Mucosa of stomach (tissue), 1 donor: ENCODE measurements at regions not wholly inside any gene's neighbourhood (a gene's known extent, or its start where the extent isn't known, plus 50 kb on each side); places are given as distances from the start of the nearest gene placed in this dataset.

ENCODE experiments used
- H3K27me3 ChIP-seq: one replicate; pipeline ENCODE4 v1.7.0; 2013; ENCODE audit warnings: mild to moderate bottlenecking, low read length; ENCODE audit not compliant: control insufficient read depth, insufficient read depth
- H3K36me3 ChIP-seq: one replicate; pipeline ENCODE4 v1.7.0; 2013; ENCODE audit warnings: low read length; ENCODE audit not compliant: control insufficient read depth, insufficient read depth
- H3K4me1 ChIP-seq: one replicate; pipeline ENCODE4 v1.7.0; 2013; ENCODE audit warnings: mild to moderate bottlenecking, low read length; ENCODE audit not compliant: control insufficient read depth, insufficient read depth
- H3K4me3 ChIP-seq: one replicate; pipeline ENCODE4 v1.7.0; 2013; ENCODE audit warnings: low read length
- H3K9ac ChIP-seq: one replicate; pipeline ENCODE4 v1.7.0; 2013; ENCODE audit warnings: mild to moderate bottlenecking, low read length, moderate library complexity
- H3K9me3 ChIP-seq: one replicate; pipeline ENCODE4 v1.7.0; 2013; ENCODE audit warnings: mild to moderate bottlenecking, low read length, moderate library complexity; ENCODE audit not compliant: control insufficient read depth
- donor health status: Pancreatic carcinoma.

DNA sequence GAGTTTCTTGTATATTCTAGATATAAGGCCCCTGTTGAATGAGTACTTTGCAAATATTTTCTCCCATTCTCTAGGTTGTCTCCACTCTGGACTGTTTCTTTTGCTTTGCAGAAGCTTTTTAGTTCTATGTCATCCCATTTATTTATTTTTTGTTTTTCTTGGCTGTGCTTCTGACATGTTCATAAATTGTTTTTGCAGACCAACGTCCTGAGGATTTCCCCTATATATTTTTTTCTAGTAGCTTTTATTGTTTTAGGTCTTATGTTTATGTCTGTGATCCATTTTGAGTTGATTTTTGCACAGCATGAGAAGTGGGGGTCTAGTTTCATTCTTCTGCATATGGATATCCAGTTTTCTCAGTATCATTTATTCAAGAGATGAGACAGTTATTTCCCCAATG is 70.4 kb upstream of the BTG1 start:
- H3K9me3 ChIP-seq = no peaks in the 10 kb centered on the region

GRCh38 chr12:92215358-92215757 is 69.7 kb upstream of the BTG1 start:
- H3K9me3 ChIP-seq = no peaks in the 10 kb centered on the region
- H3K9ac ChIP-seq = no peak overlapping the region
- no peak overlapping the region for H3K4me3 ChIP-seq
- H3K36me3 ChIP-seq = no peaks in the 10 kb centered on the region
- peaks cover 9% of the 10 kb centered on the region for H3K4me1 ChIP-seq
- H3K27me3 ChIP-seq = no peaks in the 10 kb centered on the region

More for the DNA sequence above, 70.4 kb upstream of the BTG1 start:
- Histone ChIP-seq H3K27me3 (no peaks in the 10 kb centered on the region), H3K4me3 (no peak overlapping the region), H3K36me3 (no peaks in the 10 kb centered on the region), H3K9ac (no peak overlapping the region), H3K4me1 (peaks cover 9% of the 10 kb centered on the region)

- Histone ChIP-seq H3K9me3 (no peaks in the 10 kb centered on the region), H3K9ac (no peak overlapping the region), H3K36me3 (no peaks in the 10 kb centered on the region), H3K4me3 (no peak overlapping the region), H3K4me1 (peaks cover 7% of the 10 kb centered on the region), H3K27me3 (no peaks in the 10 kb centered on the region)
These were observed 67.5 kb upstream of the BTG1 start for GRCh38 chr12:92213166-92213565.

GRCh38 chr12:92210071-92210470 is 64.4 kb upstream of the BTG1 start:
- H3K9ac ChIP-seq = no peak overlapping the region
- no peaks in the 10 kb centered on the region for H3K27me3 ChIP-seq

GRCh38 chr12:92208613-92209121 is 63.0 kb upstream of the BTG1 start:
- H3K27me3 ChIP-seq = no peaks in the 10 kb centered on the region
- no peaks in the 10 kb centered on the region for H3K36me3 ChIP-seq
- no peak overlapping the region for H3K9ac ChIP-seq
- H3K4me1 ChIP-seq = peaks cover 9% of the 10 kb centered on the region
- H3K4me3 ChIP-seq = no peak overlapping the region
- H3K9me3 ChIP-seq = no peaks in the 10 kb centered on the region

More at GRCh38 chr12:92210071-92210470, 64.4 kb upstream of the BTG1 start:
- peaks cover 9% of the 10 kb centered on the region for H3K4me1 ChIP-seq
- no peaks in the 10 kb centered on the region for H3K36me3 ChIP-seq
- no peak overlapping the region for H3K4me3 ChIP-seq
- H3K9me3 ChIP-seq = no peaks in the 10 kb centered on the region

- H3K9ac ChIP-seq = no peak overlapping the region
- H3K9me3 ChIP-seq = no peaks in the 10 kb centered on the region
- H3K27me3 ChIP-seq = no peaks in the 10 kb centered on the region
- peaks cover 9% of the 10 kb centered on the region for H3K4me1 ChIP-seq
- H3K4me3 ChIP-seq = no peak overlapping the region
- H3K36me3 ChIP-seq = no peaks in the 10 kb centered on the region
These were observed 61.0 kb upstream of the BTG1 start for GRCh38 chr12:92206596-92206995.

- no peak overlapping the region for H3K9ac ChIP-seq
- H3K36me3 ChIP-seq = no peaks in the 10 kb centered on the region
- H3K4me3 ChIP-seq = no peak overlapping the region
- H3K4me1 ChIP-seq = peaks cover 9% of the 10 kb centered on the region
- no peaks in the 10 kb centered on the region for H3K27me3 ChIP-seq
- H3K9me3 ChIP-seq = no peaks in the 10 kb centered on the region
These were observed 60.4 kb upstream of the BTG1 start for GRCh38 chr12:92206011-92206410.

GRCh38 chr12:92199819-92200576 is 54.4 kb upstream of the BTG1 start:
- Histone ChIP-seq H3K9me3 (no peaks in the 10 kb centered on the region), H3K4me3 (no peak overlapping the region)

GRCh38 chr12:92197815-92198214 is 52.2 kb upstream of the BTG1 start:
- Histone ChIP-seq H3K9ac (no peak overlapping the region), H3K9me3 (no peaks in the 10 kb centered on the region), H3K27me3 (no peaks in the 10 kb centered on the region), H3K4me1 (no peaks in the 10 kb centered on the region), H3K36me3 (no peaks in the 10 kb centered on the region), H3K4me3 (no peak overlapping the region)

More at GRCh38 chr12:92199819-92200576, 54.4 kb upstream of the BTG1 start:
- H3K36me3 ChIP-seq = no peaks in the 10 kb centered on the region
- no peaks in the 10 kb centered on the region for H3K27me3 ChIP-seq
- no peaks in the 10 kb centered on the region for H3K4me1 ChIP-seq
- no peak overlapping the region for H3K9ac ChIP-seq

DNA sequence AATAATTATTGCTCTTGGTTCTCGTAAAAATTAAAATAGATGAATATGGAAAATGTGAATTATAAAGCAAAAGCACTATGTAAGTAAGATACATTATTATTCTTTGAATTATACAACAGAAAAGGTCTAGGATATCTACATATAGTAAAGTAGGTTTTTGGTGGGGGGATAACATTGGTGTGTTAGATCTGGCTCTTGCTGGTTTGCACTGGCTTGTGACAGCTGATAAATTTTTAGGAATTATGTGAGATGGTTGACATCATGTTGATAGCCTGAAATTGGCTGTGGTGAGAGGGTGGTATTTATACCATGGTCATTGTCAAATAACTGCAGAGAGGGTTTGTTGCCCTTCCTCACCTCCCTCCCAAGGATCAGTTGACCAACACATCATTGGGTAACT is 50.7 kb upstream of the BTG1 start:
- H3K9ac ChIP-seq = no peak overlapping the region
- H3K4me1 ChIP-seq = no peaks in the 10 kb centered on the region
- H3K4me3 ChIP-seq = no peak overlapping the region
- no peaks in the 10 kb centered on the region for H3K9me3 ChIP-seq
- no peaks in the 10 kb centered on the region for H3K36me3 ChIP-seq
- no peaks in the 10 kb centered on the region for H3K27me3 ChIP-seq
